K562 (cell line): ENCODE measurements at regions not wholly inside any gene's neighbourhood (a gene's known extent, or its start where the extent isn't known, plus 50 kb on each side); places are given as distances from the start of the nearest gene placed in this dataset.

ENCODE experiments used
- DACH1 ChIP-seq: fragments of 450-650 bp; IDR thresholded peaks from 2 replicates; pipeline ENCODE4 v1.6.1; 2018; ENCODE audit not compliant: partially characterized antibody
- MIER1 ChIP-seq: fragments of 450-650 bp; IDR thresholded peaks from 2 replicates; pipeline ENCODE4 v1.6.1; 2016; ENCODE audit warnings: antibody characterized with exemption, mild to moderate bottlenecking, low read depth
- NR2C2 ChIP-seq, 2 experiments: fragments of 200-800 bp in 1 of 2; sonication (Bioruptor generic) in 1 of 2; sonication (generic) in 1 of 2; formaldehyde crosslinking in 1 of 2; IDR thresholded peaks; 2 replicates each; pipeline versions ENCODE4 v1.6.1 to v1.8.0; 2016 to 2022; ENCODE audit warnings: mild to moderate bottlenecking in 1 of 2, missing compliant biosample characterization in 1 of 2, missing genetic modification characterization in 1 of 2, missing genetic modification reagents in 1 of 2
- SOX6 ChIP-seq: fragments of 450-650 bp; IDR thresholded peaks from 2 replicates; pipeline ENCODE4 v1.6.1; 2014; ENCODE audit warnings: mild to moderate bottlenecking
- ZBTB7A ChIP-seq: IDR thresholded peaks from 2 replicates; pipeline ENCODE4 v1.6.1; 2011; ENCODE audit warnings: low read depth, mild to moderate bottlenecking, low read length, moderate library complexity, borderline replicate concordance; ENCODE audit not compliant: control insufficient read depth
- ZNF311 ChIP-seq: fragments of 250-450 bp; sonication (Bioruptor Pico); IDR thresholded peaks from 2 replicates; pipeline ENCODE4 v1.4.0; 2020; ENCODE audit warnings: mild to moderate bottlenecking, moderate library complexity
- TF ChIP-seq, protein P1 (sequence below), 2 experiments: fragments of 450-650 bp in 1 of 2; sonication (generic) in 1 of 2; formaldehyde crosslinking in 1 of 2; IDR thresholded peaks; 2 replicates each; pipeline versions ENCODE4 v1.7.1 to v1.9.0; 2016 to 2022; ENCODE audit warnings: inconsistent platforms in 1 of 2, mild to moderate bottlenecking in 1 of 2, missing genetic modification reagents in 1 of 2
- TF ChIP-seq, protein P2 (sequence below): fragments of 450-650 bp; IDR thresholded peaks from 2 replicates; pipeline ENCODE4 v1.6.1; 2016; ENCODE audit warnings: antibody characterized with exemption
- TF ChIP-seq, protein P3 (sequence below), 2 experiments: fragments of 450-650 bp; IDR thresholded peaks; 2 replicates each; pipeline ENCODE4 v1.6.1; 2018; ENCODE audit warnings: mild to moderate bottlenecking in 2 of 2, low read depth in 1 of 2; ENCODE audit not compliant: partially characterized antibody in 2 of 2
- TF ChIP-seq, protein P4 (sequence below): fragments of 450-650 bp; conservative IDR thresholded peaks from 2 replicates; pipeline ENCODE4 v1.6.1; 2016; ENCODE audit warnings: missing genetic modification characterization, low read depth, mild to moderate bottlenecking, missing compliant biosample characterization, moderate library complexity

DNA sequence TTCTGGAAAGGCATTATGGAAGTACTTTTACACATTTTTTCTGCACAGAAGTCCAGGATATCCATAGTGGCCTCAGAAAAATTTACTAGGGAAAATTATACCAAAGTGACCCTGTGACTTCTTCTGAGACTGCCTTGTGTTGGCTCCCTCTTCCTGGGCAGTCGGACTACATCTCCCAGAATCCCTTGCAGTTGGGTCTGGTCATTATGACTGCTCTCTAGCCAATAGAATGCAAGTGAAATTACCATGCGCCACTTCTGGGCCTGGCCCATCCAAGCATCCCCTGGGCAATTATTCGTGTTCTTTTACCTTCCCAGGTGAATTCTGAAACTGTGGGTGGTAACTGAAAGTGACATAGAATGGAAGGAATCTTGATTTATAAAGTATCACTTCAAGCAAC is 430.9 kb downstream of the ACTR3B start (continued):
- TF ChIP-seq, protein P1, sequence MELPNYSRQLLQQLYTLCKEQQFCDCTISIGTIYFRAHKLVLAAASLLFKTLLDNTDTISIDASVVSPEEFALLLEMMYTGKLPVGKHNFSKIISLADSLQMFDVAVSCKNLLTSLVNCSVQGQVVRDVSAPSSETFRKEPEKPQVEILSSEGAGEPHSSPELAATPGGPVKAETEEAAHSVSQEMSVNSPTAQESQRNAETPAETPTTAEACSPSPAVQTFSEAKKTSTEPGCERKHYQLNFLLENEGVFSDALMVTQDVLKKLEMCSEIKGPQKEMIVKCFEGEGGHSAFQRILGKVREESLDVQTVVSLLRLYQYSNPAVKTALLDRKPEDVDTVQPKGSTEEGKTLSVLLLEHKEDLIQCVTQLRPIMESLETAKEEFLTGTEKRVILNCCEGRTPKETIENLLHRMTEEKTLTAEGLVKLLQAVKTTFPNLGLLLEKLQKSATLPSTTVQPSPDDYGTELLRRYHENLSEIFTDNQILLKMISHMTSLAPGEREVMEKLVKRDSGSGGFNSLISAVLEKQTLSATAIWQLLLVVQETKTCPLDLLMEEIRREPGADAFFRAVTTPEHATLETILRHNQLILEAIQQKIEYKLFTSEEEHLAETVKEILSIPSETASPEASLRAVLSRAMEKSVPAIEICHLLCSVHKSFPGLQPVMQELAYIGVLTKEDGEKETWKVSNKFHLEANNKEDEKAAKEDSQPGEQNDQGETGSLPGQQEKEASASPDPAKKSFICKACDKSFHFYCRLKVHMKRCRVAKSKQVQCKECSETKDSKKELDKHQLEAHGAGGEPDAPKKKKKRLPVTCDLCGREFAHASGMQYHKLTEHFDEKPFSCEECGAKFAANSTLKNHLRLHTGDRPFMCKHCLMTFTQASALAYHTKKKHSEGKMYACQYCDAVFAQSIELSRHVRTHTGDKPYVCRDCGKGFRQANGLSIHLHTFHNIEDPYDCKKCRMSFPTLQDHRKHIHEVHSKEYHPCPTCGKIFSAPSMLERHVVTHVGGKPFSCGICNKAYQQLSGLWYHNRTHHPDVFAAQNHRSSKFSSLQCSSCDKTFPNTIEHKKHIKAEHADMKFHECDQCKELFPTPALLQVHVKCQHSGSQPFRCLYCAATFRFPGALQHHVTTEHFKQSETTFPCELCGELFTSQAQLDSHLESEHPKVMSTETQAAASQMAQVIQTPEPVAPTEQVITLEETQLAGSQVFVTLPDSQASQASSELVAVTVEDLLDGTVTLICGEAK (IDR thresholded peaks at IDR 0.05): no peak
- TF ChIP-seq, protein P1 (CRISPR knock-in tag; IDR thresholded peaks at IDR 0.05): no peak
- TF ChIP-seq MIER1 (no peak), ZBTB7A (no peak), DACH1 (no peak), NR2C2 (CRISPR knock-in tag; IDR thresholded peaks at IDR 0.05) (no peak), NR2C2 (tag; IDR thresholded peaks at IDR 0.05) (no peak), ZNF311 (CRISPR knock-in tag) (no peak), SOX6 (no peak)
- TF ChIP-seq, protein P2, sequence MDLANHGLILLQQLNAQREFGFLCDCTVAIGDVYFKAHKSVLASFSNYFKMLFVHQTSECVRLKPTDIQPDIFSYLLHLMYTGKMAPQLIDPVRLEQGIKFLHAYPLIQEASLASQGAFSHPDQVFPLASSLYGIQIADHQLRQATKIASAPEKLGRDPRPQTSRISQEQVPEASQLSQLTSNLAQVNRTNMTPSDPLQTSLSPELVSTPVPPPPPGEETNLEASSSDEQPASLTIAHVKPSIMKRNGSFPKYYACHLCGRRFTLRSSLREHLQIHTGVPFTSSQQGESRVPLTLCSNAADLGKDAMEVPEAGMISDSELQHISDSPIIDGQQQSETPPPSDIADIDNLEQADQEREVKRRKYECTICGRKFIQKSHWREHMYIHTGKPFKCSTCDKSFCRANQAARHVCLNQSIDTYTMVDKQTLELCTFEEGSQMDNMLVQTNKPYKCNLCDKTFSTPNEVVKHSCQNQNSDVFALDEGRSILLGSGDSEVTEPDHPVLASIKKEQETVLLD: no peak
- TF ChIP-seq, protein P3, sequence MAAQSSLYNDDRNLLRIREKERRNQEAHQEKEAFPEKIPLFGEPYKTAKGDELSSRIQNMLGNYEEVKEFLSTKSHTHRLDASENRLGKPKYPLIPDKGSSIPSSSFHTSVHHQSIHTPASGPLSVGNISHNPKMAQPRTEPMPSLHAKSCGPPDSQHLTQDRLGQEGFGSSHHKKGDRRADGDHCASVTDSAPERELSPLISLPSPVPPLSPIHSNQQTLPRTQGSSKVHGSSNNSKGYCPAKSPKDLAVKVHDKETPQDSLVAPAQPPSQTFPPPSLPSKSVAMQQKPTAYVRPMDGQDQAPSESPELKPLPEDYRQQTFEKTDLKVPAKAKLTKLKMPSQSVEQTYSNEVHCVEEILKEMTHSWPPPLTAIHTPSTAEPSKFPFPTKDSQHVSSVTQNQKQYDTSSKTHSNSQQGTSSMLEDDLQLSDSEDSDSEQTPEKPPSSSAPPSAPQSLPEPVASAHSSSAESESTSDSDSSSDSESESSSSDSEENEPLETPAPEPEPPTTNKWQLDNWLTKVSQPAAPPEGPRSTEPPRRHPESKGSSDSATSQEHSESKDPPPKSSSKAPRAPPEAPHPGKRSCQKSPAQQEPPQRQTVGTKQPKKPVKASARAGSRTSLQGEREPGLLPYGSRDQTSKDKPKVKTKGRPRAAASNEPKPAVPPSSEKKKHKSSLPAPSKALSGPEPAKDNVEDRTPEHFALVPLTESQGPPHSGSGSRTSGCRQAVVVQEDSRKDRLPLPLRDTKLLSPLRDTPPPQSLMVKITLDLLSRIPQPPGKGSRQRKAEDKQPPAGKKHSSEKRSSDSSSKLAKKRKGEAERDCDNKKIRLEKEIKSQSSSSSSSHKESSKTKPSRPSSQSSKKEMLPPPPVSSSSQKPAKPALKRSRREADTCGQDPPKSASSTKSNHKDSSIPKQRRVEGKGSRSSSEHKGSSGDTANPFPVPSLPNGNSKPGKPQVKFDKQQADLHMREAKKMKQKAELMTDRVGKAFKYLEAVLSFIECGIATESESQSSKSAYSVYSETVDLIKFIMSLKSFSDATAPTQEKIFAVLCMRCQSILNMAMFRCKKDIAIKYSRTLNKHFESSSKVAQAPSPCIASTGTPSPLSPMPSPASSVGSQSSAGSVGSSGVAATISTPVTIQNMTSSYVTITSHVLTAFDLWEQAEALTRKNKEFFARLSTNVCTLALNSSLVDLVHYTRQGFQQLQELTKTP (IDR thresholded peaks at IDR 0.05; ENCODE audit: low read depth in 1 of 2, partially characterized antibody in 2 of 2): peak in 1 of 2 experiments; percentile 83
- TF ChIP-seq, protein P4, sequence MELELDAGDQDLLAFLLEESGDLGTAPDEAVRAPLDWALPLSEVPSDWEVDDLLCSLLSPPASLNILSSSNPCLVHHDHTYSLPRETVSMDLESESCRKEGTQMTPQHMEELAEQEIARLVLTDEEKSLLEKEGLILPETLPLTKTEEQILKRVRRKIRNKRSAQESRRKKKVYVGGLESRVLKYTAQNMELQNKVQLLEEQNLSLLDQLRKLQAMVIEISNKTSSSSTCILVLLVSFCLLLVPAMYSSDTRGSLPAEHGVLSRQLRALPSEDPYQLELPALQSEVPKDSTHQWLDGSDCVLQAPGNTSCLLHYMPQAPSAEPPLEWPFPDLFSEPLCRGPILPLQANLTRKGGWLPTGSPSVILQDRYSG (tag): no peak
